ENCODE measurements at regions not wholly inside any gene's neighbourhood (a gene's known extent, or its start where the extent isn't known, plus 50 kb on each side); places are given as distances from the start of the nearest gene placed in this dataset.

DNA sequence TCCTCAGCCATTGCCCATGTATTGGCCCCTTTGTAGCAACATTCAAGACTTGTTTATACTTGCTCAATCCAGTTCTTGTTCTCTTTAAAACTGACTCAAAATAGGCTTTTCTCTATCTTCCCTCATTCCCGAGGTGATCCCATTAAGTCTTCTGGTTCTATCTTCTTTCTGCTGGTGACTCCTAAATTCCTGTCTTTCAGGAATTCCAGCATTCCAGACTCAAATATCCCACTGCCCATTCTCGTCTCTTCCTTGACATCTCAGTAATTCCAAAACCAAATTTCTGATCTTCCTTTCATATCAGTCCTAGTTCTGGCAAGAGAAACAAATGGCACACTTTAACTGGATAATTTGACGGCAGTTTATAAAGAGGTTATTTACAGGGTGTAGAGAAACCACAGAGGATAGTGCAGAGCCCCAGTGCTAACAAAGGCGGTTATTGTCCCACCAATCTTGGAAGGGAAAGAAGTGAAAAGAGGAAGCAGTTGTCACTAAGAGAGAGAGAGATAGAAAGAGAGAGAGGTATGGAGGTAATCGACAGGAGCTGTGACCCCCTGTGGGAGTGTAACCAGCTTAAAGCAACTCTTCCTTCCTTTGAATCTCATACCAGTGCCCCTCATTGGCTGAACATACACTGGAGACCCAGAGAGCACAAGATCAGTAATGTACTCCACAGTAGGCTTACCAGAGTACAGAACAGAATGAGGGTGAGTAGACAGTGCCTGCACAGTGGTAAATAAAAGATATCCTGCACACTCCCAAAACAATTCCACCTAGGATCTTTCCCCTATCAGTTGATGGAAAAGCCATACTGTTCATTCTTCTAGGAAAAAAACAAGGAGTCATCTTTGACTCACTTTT, 177.6 kb upstream of the LMNTD1 start:
- TF ChIP-seq CTCF (IDR thresholded peaks at IDR 0.05), result no peak
- Histone ChIP-seq H3K4me1 (no peaks in the 10 kb centered on the region), H3K4me3 (ENCODE audit: low read depth, low read length) (no peak overlapping the region)

GRCh38 chr12:25733541-25733940, 180.5 kb upstream of the LMNTD1 start:
- Histone ChIP-seq H3K9me3 (ENCODE audit: control insufficient read depth, low read length) (no peaks in the 10 kb centered on the region), H3K79me2 (no peaks in the 10 kb centered on the region), H3K27me3 (ENCODE audit: control insufficient read depth, insufficient read depth, low read length) (no peaks in the 10 kb centered on the region), H3K4me2 (ENCODE audit: low read length) (no peak overlapping the region), H3K4me1 (no peaks in the 10 kb centered on the region), H3K9ac (no peak overlapping the region), H2AFZ (no peak overlapping the region), H3K27ac (no peak overlapping the region), H3K4me3 (ENCODE audit: low read depth, low read length) (no peak overlapping the region), H3K36me3 (ENCODE audit: control insufficient read depth, insufficient read depth, low read length) (no peaks in the 10 kb centered on the region)
- no peak for TF ChIP-seq CTCF (IDR thresholded peaks at IDR 0.05)

More for the DNA sequence above, 177.6 kb upstream of the LMNTD1 start:
- Histone ChIP-seq H3K4me2 (ENCODE audit: low read length) (no peak overlapping the region), H2AFZ (peak overlapping the region; percentile 3), H3K9me3 (ENCODE audit: control insufficient read depth, low read length) (no peaks in the 10 kb centered on the region), H3K9ac (no peak overlapping the region), H3K36me3 (ENCODE audit: control insufficient read depth, insufficient read depth, low read length) (no peaks in the 10 kb centered on the region), H3K79me2 (no peaks in the 10 kb centered on the region), H3K27me3 (ENCODE audit: control insufficient read depth, insufficient read depth, low read length) (no peaks in the 10 kb centered on the region), H3K27ac (no peak overlapping the region)

GRCh38 chr12:25734529-25735180, 181.6 kb upstream of the LMNTD1 start:
- no peaks in the 10 kb centered on the region for H3K36me3 ChIP-seq (ENCODE audit: control insufficient read depth, insufficient read depth, low read length)

DNA sequence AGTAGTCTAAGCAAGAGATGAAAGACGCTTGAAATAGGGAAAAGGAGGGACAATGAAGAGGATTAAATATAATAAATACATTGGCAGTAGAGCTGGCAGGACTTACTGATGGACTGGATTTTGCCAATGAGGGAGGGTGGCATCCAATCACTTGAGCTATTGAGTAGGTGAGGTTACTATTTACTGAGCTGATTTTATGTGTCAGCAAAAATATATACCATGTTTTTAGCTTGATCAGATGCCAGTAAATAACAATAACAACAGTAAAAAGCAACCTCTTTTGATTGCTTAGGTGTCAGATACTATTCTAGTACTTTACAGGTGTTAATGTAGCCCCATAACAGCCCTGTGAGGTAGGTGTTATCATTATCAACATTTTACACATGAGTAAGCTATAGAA, 187.5 kb upstream of the LMNTD1 start:
- Histone ChIP-seq H3K27ac (no peak overlapping the region), H3K9me3 (ENCODE audit: control insufficient read depth, low read length) (no peaks in the 10 kb centered on the region), H3K4me1 (no peaks in the 10 kb centered on the region), H3K9ac (no peak overlapping the region), H2AFZ (no peak overlapping the region), H3K27me3 (ENCODE audit: control insufficient read depth, insufficient read depth, low read length) (no peaks in the 10 kb centered on the region), H3K79me2 (no peaks in the 10 kb centered on the region), H3K4me2 (ENCODE audit: low read length) (no peak overlapping the region), H3K36me3 (ENCODE audit: control insufficient read depth, insufficient read depth, low read length) (no peaks in the 10 kb centered on the region), H3K4me3 (ENCODE audit: low read depth, low read length) (no peak overlapping the region)
- no peak for TF ChIP-seq CTCF (IDR thresholded peaks at IDR 0.05)

More at GRCh38 chr12:25734529-25735180, 181.6 kb upstream of the LMNTD1 start:
- no peak overlapping the region for H2AFZ ChIP-seq
- no peaks in the 10 kb centered on the region for H3K27me3 ChIP-seq (ENCODE audit: control insufficient read depth, insufficient read depth, low read length)
- no peak overlapping the region for H3K4me3 ChIP-seq (ENCODE audit: low read depth, low read length)
- H3K4me1 ChIP-seq, result no peaks in the 10 kb centered on the region
- H3K9me3 ChIP-seq (ENCODE audit: control insufficient read depth, low read length), result no peaks in the 10 kb centered on the region
- H3K79me2 ChIP-seq, result no peaks in the 10 kb centered on the region
- no peak overlapping the region for H3K9ac ChIP-seq
- no peak overlapping the region for H3K4me2 ChIP-seq (ENCODE audit: low read length)
- TF ChIP-seq CTCF (IDR thresholded peaks at IDR 0.05), result no peak
- no peak overlapping the region for H3K27ac ChIP-seq
